ENCODE measurements at regions not wholly inside any gene's neighbourhood (a gene's known extent, or its start where the extent isn't known, plus 50 kb on each side); places are given as distances from the start of the nearest gene placed in this dataset.

GRCh38 chr2:129459200-129459876 is 520.1 kb upstream of the RAB6C start:
- H2AFZ ChIP-seq (ENCODE audit: low read depth, low read length) = no peak overlapping the region
- H4K20me1 ChIP-seq (replicated peaks; ENCODE audit: control insufficient read depth, extremely low read depth, insufficient read depth, low read length) = no peaks in the 10 kb centered on the region
- H3K9ac ChIP-seq (replicated peaks; ENCODE audit: extremely low read depth, insufficient read depth, low read length) = no peak overlapping the region
- FAIRE-seq (no peak), DNase-seq (ENCODE audit: low read depth, low spot score) (no peak)
- no peaks in the 10 kb centered on the region for H3K36me3 ChIP-seq (ENCODE audit: control insufficient read depth in 2 of 2, extremely low read depth in 1 of 2, insufficient read depth in 2 of 2, low read length in 2 of 2)
- peaks cover 11% of the 10 kb centered on the region for H3K9me3 ChIP-seq (replicated peaks; ENCODE audit: control insufficient read depth, insufficient read depth, low read length)
- TF ChIP-seq FOS (IDR thresholded peaks at IDR 0.05; ENCODE audit: borderline replicate concordance, insufficient read depth, low read length) = no peak
- TF ChIP-seq, protein P1, sequence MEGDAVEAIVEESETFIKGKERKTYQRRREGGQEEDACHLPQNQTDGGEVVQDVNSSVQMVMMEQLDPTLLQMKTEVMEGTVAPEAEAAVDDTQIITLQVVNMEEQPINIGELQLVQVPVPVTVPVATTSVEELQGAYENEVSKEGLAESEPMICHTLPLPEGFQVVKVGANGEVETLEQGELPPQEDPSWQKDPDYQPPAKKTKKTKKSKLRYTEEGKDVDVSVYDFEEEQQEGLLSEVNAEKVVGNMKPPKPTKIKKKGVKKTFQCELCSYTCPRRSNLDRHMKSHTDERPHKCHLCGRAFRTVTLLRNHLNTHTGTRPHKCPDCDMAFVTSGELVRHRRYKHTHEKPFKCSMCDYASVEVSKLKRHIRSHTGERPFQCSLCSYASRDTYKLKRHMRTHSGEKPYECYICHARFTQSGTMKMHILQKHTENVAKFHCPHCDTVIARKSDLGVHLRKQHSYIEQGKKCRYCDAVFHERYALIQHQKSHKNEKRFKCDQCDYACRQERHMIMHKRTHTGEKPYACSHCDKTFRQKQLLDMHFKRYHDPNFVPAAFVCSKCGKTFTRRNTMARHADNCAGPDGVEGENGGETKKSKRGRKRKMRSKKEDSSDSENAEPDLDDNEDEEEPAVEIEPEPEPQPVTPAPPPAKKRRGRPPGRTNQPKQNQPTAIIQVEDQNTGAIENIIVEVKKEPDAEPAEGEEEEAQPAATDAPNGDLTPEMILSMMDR (IDR thresholded peaks at IDR 0.05; ENCODE audit: extremely low read depth in 1 of 2, insufficient read depth in 1 of 2, low read depth in 1 of 2, low read length in 2 of 2) = no peak
- TF ChIP-seq MYC (IDR thresholded peaks at IDR 0.05; ENCODE audit: low read depth, low read length) = no peak
- TF ChIP-seq EZH2 (IDR thresholded peaks at IDR 0.05; ENCODE audit: borderline replicate concordance, low read depth, low read length, severe bottlenecking) = no peak
- no peak for TF ChIP-seq POLR2A (IDR thresholded peaks at IDR 0.05; ENCODE audit: low read depth, low read length)
- no peak for TF ChIP-seq POLR2AphosphoS5 (IDR thresholded peaks at IDR 0.05; ENCODE audit: insufficient read depth, low read depth, low read length)
- TF ChIP-seq JUN (IDR thresholded peaks at IDR 0.05; ENCODE audit: borderline replicate concordance, insufficient read depth, insufficient read length, low read depth) = no peak
- TF ChIP-seq MAX (IDR thresholded peaks at IDR 0.05; ENCODE audit: insufficient read depth, insufficient read length) = no peak
- TF ChIP-seq GATA2 (IDR thresholded peaks at IDR 0.05; ENCODE audit: insufficient read depth, insufficient read length, low read depth, low read length) = no peak
- no peak overlapping the region for H3K4me2 ChIP-seq (ENCODE audit: insufficient read depth, low read length)
- BruUV-seq (replicated peaks) = no TSS peak
- intact Hi-C loops (cut with micrococcal nuclease) (no loop called here), dilution Hi-C loops (cut with MboI; ENCODE audit: extremely low pct_ligation_motif_present, low sequenced_read_pairs) (no loop called here)
- ChIA-PET POLR2A (no interaction called here), CTCF (no interaction called here)
- no peaks in the 10 kb centered on the region for H3K4me1 ChIP-seq (ENCODE audit: control insufficient read depth, extremely low read depth, insufficient read depth, low read length)
- H3K4me3 ChIP-seq (replicated peaks in 1 of 3; ENCODE audit: insufficient read depth in 1 of 3, low read depth in 1 of 3, low read length in 3 of 3) = no peak overlapping the region
- no peaks in the 10 kb centered on the region for H3K9me1 ChIP-seq (replicated peaks; ENCODE audit: control insufficient read depth, extremely low read depth, insufficient read depth, low read length)
- H3K27me3 ChIP-seq (ENCODE audit: control insufficient read depth in 2 of 2, insufficient read depth in 2 of 2, low read length in 2 of 2) = no peaks in the 10 kb centered on the region
- no peaks in the 10 kb centered on the region for H3K79me2 ChIP-seq (ENCODE audit: control insufficient read depth, insufficient read depth, low read length)
- no peak overlapping the region for H3K27ac ChIP-seq (ENCODE audit: insufficient read depth, low read depth, low read length)
